IMR-90 (cell line): ENCODE measurements at regions not wholly inside any gene's neighbourhood (a gene's known extent, or its start where the extent isn't known, plus 50 kb on each side); places are given as distances from the start of the nearest gene placed in this dataset.

Experiments used
- ATAC-seq: fragments of 200-7000 bp; cut with Tn5 transposase; 2 replicates; pipeline ENCODE4 v1.9.1; 2020; ENCODE audit warnings: low read depth, mild to moderate bottlenecking, moderate library complexity
- BruUV-seq: library from RNA; stranded (reverse); fragments of 400-500 nt; replicated peaks from 2 replicates; lab custom pipeline; 2021; lab: Mats Ljungman, UMichigan
- CTCF ChIA-PET: fragments of 300-600 bp; formaldehyde crosslinking; extraction: SDS; loops from one replicate; lab custom pipeline; 2021; ENCODE audit warnings: antibody characterized with exemption; lab: Yijun Ruan, JAX
- POLR2A ChIA-PET: fragments of 300-600 bp; sonication (Branson Sonifier 250); formaldehyde crosslinking; loops from one replicate; lab custom pipeline; 2022; ENCODE audit warnings: antibody characterized with exemption; ENCODE audit not compliant: unreplicated experiment; lab: Charles Lee
- DNase-seq: peaks from one replicate; pipeline ENCODE4 v3.0.0; 2013
- H2AFZ ChIP-seq: replicated peaks from 2 replicates; pipeline ENCODE3; 2013; ENCODE audit warnings: low read length, mild to moderate bottlenecking; ENCODE audit not compliant: poor library complexity
- H2AK5ac ChIP-seq: 2 replicates; pipeline ENCODE4 v1.6.1; 2013; ENCODE audit warnings: low read depth, low read length, inconsistent platforms
- H2AK9ac ChIP-seq: replicated peaks from 2 replicates; pipeline ENCODE3; 2013; ENCODE audit warnings: mild to moderate bottlenecking, low read depth, low read length, moderate library complexity; ENCODE audit not compliant: poor library complexity
- H2BK120ac ChIP-seq: 2 replicates; pipeline ENCODE4 v1.6.1; 2013; ENCODE audit warnings: low read depth, low read length, inconsistent platforms
- H2BK15ac ChIP-seq: 3 replicates; pipeline ENCODE4 v1.6.1; 2013; ENCODE audit warnings: low read depth, low read length, inconsistent platforms
- H2BK20ac ChIP-seq: 2 replicates; pipeline ENCODE4 v1.6.1; 2013; ENCODE audit warnings: low read depth, mild to moderate bottlenecking, inconsistent platforms, low read length, moderate library complexity
- H2BK5ac ChIP-seq: 2 replicates; pipeline ENCODE4 v1.6.1; 2013; ENCODE audit warnings: mild to moderate bottlenecking, low read depth, low read length, inconsistent platforms; ENCODE audit not compliant: poor library complexity, severe bottlenecking
- H3K14ac ChIP-seq: replicated peaks from 2 replicates; pipeline ENCODE4 v1.6.1; 2013; ENCODE audit warnings: low read depth, low read length, inconsistent platforms
- H3K18ac ChIP-seq: 2 replicates; pipeline ENCODE4 v1.6.1; 2013; ENCODE audit warnings: low read depth, low read length, control low read depth
- H3K23ac ChIP-seq: 2 replicates; pipeline ENCODE4 v1.6.1; 2013; ENCODE audit warnings: low read depth, low read length, inconsistent platforms
- H3K27ac ChIP-seq: 2 replicates; pipeline ENCODE4 v1.5.1; 2013; ENCODE audit warnings: mild to moderate bottlenecking, control low read depth, low read length; ENCODE audit not compliant: insufficient read depth
- H3K27me3 ChIP-seq: 2 replicates; pipeline ENCODE4 v1.6.1; 2013; ENCODE audit warnings: low read length; ENCODE audit not compliant: control insufficient read depth, insufficient read depth
- H3K36me3 ChIP-seq: 2 replicates; pipeline ENCODE4 v1.6.1; 2013; ENCODE audit warnings: low read length, mixed read lengths; ENCODE audit not compliant: control insufficient read depth, insufficient read depth
- H3K4ac ChIP-seq: 2 replicates; pipeline ENCODE4 v1.6.1; 2013; ENCODE audit warnings: low read depth, low read length, inconsistent platforms
- H3K4me1 ChIP-seq: 2 replicates; pipeline ENCODE4 v1.6.1; 2013; ENCODE audit warnings: low read length, mixed read lengths; ENCODE audit not compliant: control insufficient read depth, insufficient read depth
- H3K4me2 ChIP-seq: 2 replicates; pipeline ENCODE4 v1.6.1; 2013; ENCODE audit warnings: low read depth, mild to moderate bottlenecking, control low read depth, low read length, moderate library complexity
- H3K4me3 ChIP-seq: 2 replicates; pipeline ENCODE4 v1.5.1; 2013; ENCODE audit warnings: low read depth, mild to moderate bottlenecking, control low read depth, low read length, moderate library complexity; ENCODE audit not compliant: insufficient read depth
- H3K56ac ChIP-seq: 2 replicates; pipeline ENCODE4 v1.6.1; 2013; ENCODE audit warnings: low read length, inconsistent platforms; ENCODE audit not compliant: insufficient read depth; ENCODE audit errors: extremely low read depth
- H3K79me1 ChIP-seq, 2 experiments: 2 replicates each; pipeline ENCODE4 v1.6.1; 2013; ENCODE audit warnings: low read length in 2 of 2, inconsistent platforms in 1 of 2, low read depth in 1 of 2
- H3K9ac ChIP-seq: 2 replicates; pipeline ENCODE4 v1.6.1; 2013; ENCODE audit warnings: low read depth, low read length, control low read depth
- H3K9me1 ChIP-seq: 2 replicates; pipeline ENCODE4 v1.6.1; 2013; ENCODE audit warnings: low read length, inconsistent platforms; ENCODE audit not compliant: insufficient read depth
- H3K9me3 ChIP-seq: 2 replicates; pipeline ENCODE4 v1.6.1; 2013; ENCODE audit warnings: low read length; ENCODE audit not compliant: control insufficient read depth, insufficient read depth
- H4K20me1 ChIP-seq: 2 replicates; pipeline ENCODE4 v1.6.1; 2013; ENCODE audit warnings: low read length, inconsistent platforms; ENCODE audit not compliant: insufficient read depth
- H4K5ac ChIP-seq: 2 replicates; pipeline ENCODE4 v1.6.1; 2013; ENCODE audit warnings: mild to moderate bottlenecking, low read depth, low read length, control low read depth
- H4K8ac ChIP-seq, 2 experiments: 2 replicates each; pipeline ENCODE4 v1.6.1; 2013; ENCODE audit warnings: low read depth in 2 of 2, low read length in 2 of 2, control low read depth in 1 of 2, inconsistent platforms in 1 of 2
- H4K91ac ChIP-seq: 2 replicates; pipeline ENCODE4 v1.6.1; 2013; ENCODE audit warnings: low read depth, low read length, inconsistent platforms; ENCODE audit not compliant: insufficient read depth
- BHLHE40 ChIP-seq: fragments of 150-350 bp; IDR thresholded peaks from 2 replicates; pipeline ENCODE4 v1.6.1; 2016; ENCODE audit warnings: mild to moderate bottlenecking, low read depth, low read length
- CEBPB ChIP-seq: IDR thresholded peaks from 2 replicates; pipeline ENCODE4 v1.6.1; 2012; ENCODE audit warnings: low read depth, low read length, improper control_type of control experiment
- ELK1 ChIP-seq: fragments of 150-350 bp; IDR thresholded peaks from 2 replicates; pipeline ENCODE4 v1.6.1; 2016; ENCODE audit warnings: low read depth, mild to moderate bottlenecking, low read length, moderate library complexity, borderline replicate concordance
- FOS ChIP-seq: fragments of 150-350 bp; IDR thresholded peaks from 2 replicates; pipeline ENCODE4 v1.6.1; 2016; ENCODE audit warnings: low read depth, low read length
- MAZ ChIP-seq: IDR thresholded peaks from 2 replicates; pipeline ENCODE4 v1.6.1; 2012; ENCODE audit warnings: low read depth, mild to moderate bottlenecking, low read length, improper control_type of control experiment, moderate library complexity, borderline replicate concordance
- NFE2L2 ChIP-seq: fragments of 150-350 bp; IDR thresholded peaks from 2 replicates; pipeline ENCODE4 v1.6.1; 2016; ENCODE audit warnings: low read depth, mild to moderate bottlenecking, low read length
- SMC3 ChIP-seq: fragments of 150-350 bp; IDR thresholded peaks from 2 replicates; pipeline ENCODE4 v1.6.1; 2016; ENCODE audit warnings: low read depth, mild to moderate bottlenecking, antibody characterized with exemption, low read length, moderate library complexity
- USF2 ChIP-seq: fragments of 150-350 bp; IDR thresholded peaks from 2 replicates; pipeline ENCODE4 v1.6.1; 2017; ENCODE audit warnings: mild to moderate bottlenecking, antibody characterized with exemption, low read length, low read depth
- WGBS, 2 experiments: methylation state at CpG; one replicate each; pipeline versions ENCODE4 v1.1.5 to v1.1.7; 2013; ENCODE audit warnings: missing lambda C conversion rate in 2 of 2; ENCODE audit not compliant: insufficient read length in 1 of 2; ENCODE audit errors: extremely low coverage in 2 of 2; 5-methylcytosine and 5-hydroxymethylcytosine counted together
- dilution Hi-C: fragments of 300-500 bp; cut with HindIII; formaldehyde crosslinking; loops from one replicate; pipeline ENCODE4 v1.14.3; 2018; ENCODE audit warnings: low sequenced_read_pairs; ENCODE audit not compliant: unreplicated experiment
- in situ Hi-C: fragments of 300-500 bp; cut with MboI; formaldehyde crosslinking; loops from 3 replicates; pipeline ENCODE4 v1.14.3; 2019; ENCODE audit warnings: low sequenced_read_pairs, inconsistent platforms, mixed read lengths
- intact Hi-C: fragments of 100-400 bp; cut with micrococcal nuclease; formaldehyde crosslinking; loops from 2 replicates; pipeline ENCODE4 v1.10.0; 2022

- TF ChIP-seq MAZ = peak; percentile 40; the same call in 1 of the 2 replicates
- TF ChIP-seq NFE2L2 = no peak
- TF ChIP-seq BHLHE40 = no peak
- no peak for TF ChIP-seq USF2
These were observed 51.9 kb upstream of the CLMP start (continued) for GRCh38 chr11:123246749-123247495.

GRCh38 chr11:123245567-123245966 lies 50.5 kb upstream of the CLMP start:
- in situ Hi-C loops = loop anchor here (5.0 to 10.0 kb wide), 2 partner anchors 71 to 133 kb away; no protein-coding TSS in a partner anchor
- peaks cover 16% of the 10 kb centered on the region for H3K4me1 ChIP-seq
- WGBS, 2 experiments = 100% methylated on average over 1 of the region's 6 CpGs; no CpG with 5 or more reads in 1 of the 2 experiments
- intact Hi-C loops = no loop called here
- dilution Hi-C loops = no loop called here
- no peak overlapping the region for H3K18ac ChIP-seq
- no peak overlapping the region for H2AFZ ChIP-seq
- DNase-seq = no peak
- no peak overlapping the region for H3K4me2 ChIP-seq
- no TSS peak for BruUV-seq
- no peak overlapping the region for H2AK9ac ChIP-seq
- POLR2A ChIA-PET = no interaction called here
- peaks cover 2% of the 10 kb centered on the region; the same call in 1 of the 2 replicates for H3K9me1 ChIP-seq
- no peak overlapping the region for H2AK5ac ChIP-seq
- no peak overlapping the region for H4K8ac ChIP-seq
- H2BK15ac ChIP-seq = no peak overlapping the region
- 0 out of 4 replicates have a peak, but pooled peaks cover 0 to 5% of the 10 kb centered on the region in 2 experiments for H3K79me1 ChIP-seq
- ATAC-seq = no peak
- H3K14ac ChIP-seq = no peak overlapping the region
- H3K56ac ChIP-seq = no peak overlapping the region
- no peak overlapping the region; the same call in 1 of the 2 replicates for H2BK120ac ChIP-seq
- H3K23ac ChIP-seq = no peak overlapping the region
- CTCF ChIA-PET = interaction anchor here (1.0 to 2.4 kb wide), 2 partner anchors 79 to 135 kb away, joined by 3 to 42 read pairs; no protein-coding TSS in a partner anchor
- no peak overlapping the region for H4K91ac ChIP-seq
- H3K27me3 ChIP-seq = no peaks in the 10 kb centered on the region
- H3K4me3 ChIP-seq = no peak overlapping the region
- TF ChIP-seq SMC3 = no peak
- TF ChIP-seq BHLHE40 = no peak
- no peak for TF ChIP-seq FOS
- TF ChIP-seq CEBPB = no peak
- no peak for TF ChIP-seq ELK1
- TF ChIP-seq MAZ = no peak
- no peak overlapping the region for H4K5ac ChIP-seq
- H3K4ac ChIP-seq = no peak overlapping the region
- H2BK5ac ChIP-seq = no peak overlapping the region
- H3K36me3 ChIP-seq = no peaks in the 10 kb centered on the region
- H3K9me3 ChIP-seq = no peaks in the 10 kb centered on the region
- H3K27ac ChIP-seq = no peak overlapping the region
- H4K20me1 ChIP-seq = no peaks in the 10 kb centered on the region
- no peak overlapping the region for H3K9ac ChIP-seq
- H2BK20ac ChIP-seq = no peak overlapping the region
